DOHH2 (cell line): ENCODE measurements at regions not wholly inside any gene's neighbourhood (a gene's known extent, or its start where the extent isn't known, plus 50 kb on each side); places are given as distances from the start of the nearest gene placed in this dataset.

Experiments
- H3F3A ChIP-seq: fragments of 200-600 bp; sonication (generic), shearing (Covaris generic); 2 replicates; pipeline ENCODE4 v1.6.0; 2016; ENCODE audit warnings: antibody characterized with exemption, mild to moderate bottlenecking; ENCODE audit not compliant: control insufficient read depth, insufficient read depth
- H3K27ac ChIP-seq: fragments of 200-600 bp; sonication (generic); 2 replicates; pipeline ENCODE4 v1.5.1; 2014; ENCODE audit warnings: low read depth, mild to moderate bottlenecking, low read length, moderate library complexity
- H3K27me3 ChIP-seq: fragments of 200-600 bp; sonication (generic); 2 replicates; pipeline ENCODE4 v1.6.1; 2014; ENCODE audit warnings: mild to moderate bottlenecking, low read length, mixed read lengths; ENCODE audit not compliant: control insufficient read depth
- H3K36me3 ChIP-seq: fragments of 200-600 bp; sonication (generic); 2 replicates; pipeline ENCODE4 v1.6.1; 2014; ENCODE audit warnings: mild to moderate bottlenecking, low read length, moderate library complexity, mixed read lengths; ENCODE audit not compliant: control insufficient read depth
- H3K4me1 ChIP-seq: fragments of 200-600 bp; sonication (generic); 2 replicates; pipeline ENCODE4 v1.6.1; 2014; ENCODE audit warnings: mild to moderate bottlenecking, low read length, mixed read lengths; ENCODE audit not compliant: control insufficient read depth
- H3K4me2 ChIP-seq: fragments of 200-600 bp; sonication (generic); 2 replicates; pipeline ENCODE4 v1.6.0; 2014; ENCODE audit warnings: mild to moderate bottlenecking, low read length, moderate library complexity
- H3K4me3 ChIP-seq: fragments of 200-600 bp; sonication (generic); 2 replicates; pipeline ENCODE4 v1.5.1; 2014; ENCODE audit warnings: mild to moderate bottlenecking, low read length, mixed read lengths
- H3K79me2 ChIP-seq: fragments of 200-600 bp; sonication (generic); 2 replicates; pipeline ENCODE4 v1.6.1; 2014; ENCODE audit warnings: mild to moderate bottlenecking, low read length, mixed read lengths; ENCODE audit not compliant: control insufficient read depth
- H3K9me2 ChIP-seq: fragments of 200-600 bp; sonication (generic); replicated peaks from 2 replicates; pipeline ENCODE4 v1.6.1; 2014; ENCODE audit warnings: mild to moderate bottlenecking, low read length, mixed read lengths; ENCODE audit not compliant: control insufficient read depth
- H3K9me3 ChIP-seq: fragments of 200-600 bp; sonication (generic); 2 replicates; pipeline ENCODE4 v1.6.1; 2014; ENCODE audit warnings: antibody characterized with exemption, low read length, mixed read lengths; ENCODE audit not compliant: control insufficient read depth, insufficient read depth
- H4K20me1 ChIP-seq: fragments of 200-600 bp; sonication (generic); 2 replicates; pipeline ENCODE4 v1.6.0; 2014; ENCODE audit warnings: low read depth, mild to moderate bottlenecking, antibody characterized with exemption, low read length, moderate library complexity; ENCODE audit not compliant: control insufficient read depth, insufficient read depth
- CTCF ChIP-seq: fragments of 200-600 bp; sonication (generic); IDR thresholded peaks from one replicate; pipeline ENCODE4 v1.5.1; 2014; ENCODE audit warnings: antibody characterized with exemption, mild to moderate bottlenecking, low read depth, low read length; ENCODE audit not compliant: poor library complexity, severe bottlenecking
- EZH2phosphoT487 ChIP-seq: fragments of 200-600 bp; sonication (generic); IDR thresholded peaks from 2 replicates; pipeline ENCODE4 v1.6.1; 2017; ENCODE audit warnings: borderline replicate concordance, mild to moderate bottlenecking, antibody characterized with exemption, low read length, moderate library complexity, mixed read lengths

GRCh38 chr4:108535757-108536156, 84.6 kb upstream of the RPL34 start:
- Histone ChIP-seq H3K9me3 (no peaks in the 10 kb centered on the region), H4K20me1 (no peaks in the 10 kb centered on the region), H3K9me2 (no peaks in the 10 kb centered on the region), H3K4me2 (no peak overlapping the region), H3K79me2 (no peaks in the 10 kb centered on the region), H3K4me3 (no peak overlapping the region), H3K36me3 (no peaks in the 10 kb centered on the region), H3F3A (no peaks in the 10 kb centered on the region), H3K4me1 (no peaks in the 10 kb centered on the region), H3K27me3 (no peaks in the 10 kb centered on the region), H3K27ac (no peak overlapping the region)
- TF ChIP-seq EZH2phosphoT487 (no peak), CTCF (no peak)

- no peaks in the 10 kb centered on the region for H3K4me1 ChIP-seq
- TF ChIP-seq CTCF (no peak), EZH2phosphoT487 (no peak)
- H3K36me3 ChIP-seq: no peaks in the 10 kb centered on the region
- H3K79me2 ChIP-seq: no peaks in the 10 kb centered on the region
- no peak overlapping the region for H3K4me2 ChIP-seq
- H3K27me3 ChIP-seq: no peaks in the 10 kb centered on the region
- H3F3A ChIP-seq: no peaks in the 10 kb centered on the region
- H4K20me1 ChIP-seq: no peaks in the 10 kb centered on the region
- no peak overlapping the region for H3K27ac ChIP-seq
- H3K9me3 ChIP-seq: no peaks in the 10 kb centered on the region
- no peaks in the 10 kb centered on the region for H3K9me2 ChIP-seq
- H3K4me3 ChIP-seq: no peak overlapping the region
Measured at GRCh38 chr4:108533876-108534275, 86.5 kb upstream of the RPL34 start.

GRCh38 chr4:108533245-108533844, 87.0 kb upstream of the RPL34 start:
- no peak overlapping the region for H3K27ac ChIP-seq
- H3F3A ChIP-seq: no peaks in the 10 kb centered on the region
- H3K4me1 ChIP-seq: no peaks in the 10 kb centered on the region
- H3K4me2 ChIP-seq: no peak overlapping the region
- H3K4me3 ChIP-seq: no peak overlapping the region
- no peaks in the 10 kb centered on the region for H3K79me2 ChIP-seq
- H3K36me3 ChIP-seq: no peaks in the 10 kb centered on the region
- no peaks in the 10 kb centered on the region for H3K9me2 ChIP-seq
- TF ChIP-seq EZH2phosphoT487 (no peak), CTCF (no peak)
- no peaks in the 10 kb centered on the region for H3K27me3 ChIP-seq
- no peaks in the 10 kb centered on the region for H3K9me3 ChIP-seq
- no peaks in the 10 kb centered on the region for H4K20me1 ChIP-seq
